ENCODE measurements at regions not wholly inside any gene's neighbourhood (a gene's known extent, or its start where the extent isn't known, plus 50 kb on each side); places are given as distances from the start of the nearest gene placed in this dataset.
"Not testable (repeated sequence)": the region's sequence is repeated elsewhere in the genome, so short reads cannot be mapped to it uniquely, and the experiment has no call there.

DNA sequence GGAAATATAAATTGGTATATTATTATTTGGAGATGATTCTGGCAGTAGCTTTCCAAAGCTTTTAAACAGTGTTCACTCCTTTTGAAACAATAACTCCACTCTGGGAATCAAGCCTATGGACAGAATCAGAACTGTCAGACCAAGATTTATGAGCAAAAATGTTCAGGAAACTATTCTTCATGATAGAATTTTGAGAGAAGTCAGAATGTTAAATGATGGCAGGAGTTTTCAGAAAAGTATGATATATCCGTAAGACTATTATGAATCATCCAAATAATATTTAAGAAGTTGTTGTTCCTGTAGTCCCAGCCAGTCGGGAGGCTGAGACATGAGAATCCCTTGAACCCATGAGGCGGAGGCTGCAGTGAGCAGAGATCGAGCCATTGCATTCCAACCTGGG is 50.5 kb upstream of the ADGRG2 start:
- no peak for DNase-seq

DNA sequence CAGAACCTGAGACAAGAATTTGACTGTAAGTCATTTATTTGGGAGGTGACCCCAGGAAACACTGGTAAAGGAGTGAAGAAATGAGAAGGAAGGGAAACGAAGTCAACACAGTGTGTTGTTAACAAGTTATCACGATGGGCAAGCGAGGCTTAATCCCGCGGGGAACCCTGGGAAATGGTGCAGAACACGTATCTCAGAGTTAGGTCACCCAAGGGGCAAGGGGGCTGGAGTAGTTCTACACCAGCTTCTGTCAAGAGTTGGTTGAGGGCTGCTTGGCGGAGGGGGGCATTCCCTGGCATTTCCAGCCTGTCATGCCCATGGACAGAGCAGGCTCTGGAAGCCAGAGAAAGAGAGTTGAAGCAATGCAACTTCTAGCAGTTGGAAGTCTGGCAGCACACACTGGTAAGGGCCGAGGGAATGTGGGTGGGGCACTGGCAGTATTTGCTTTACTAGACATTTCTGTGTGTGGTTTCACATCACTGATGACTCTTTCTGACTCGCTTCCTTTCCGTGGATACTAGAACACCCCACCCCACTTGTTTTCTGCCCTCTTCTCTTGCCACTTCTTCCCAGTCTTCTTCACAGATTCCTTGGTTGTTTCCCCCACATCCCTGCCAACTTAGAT is 52.2 kb upstream of the ADGRG2 start:
- DNase-seq, result peak; percentile 13

DNA sequence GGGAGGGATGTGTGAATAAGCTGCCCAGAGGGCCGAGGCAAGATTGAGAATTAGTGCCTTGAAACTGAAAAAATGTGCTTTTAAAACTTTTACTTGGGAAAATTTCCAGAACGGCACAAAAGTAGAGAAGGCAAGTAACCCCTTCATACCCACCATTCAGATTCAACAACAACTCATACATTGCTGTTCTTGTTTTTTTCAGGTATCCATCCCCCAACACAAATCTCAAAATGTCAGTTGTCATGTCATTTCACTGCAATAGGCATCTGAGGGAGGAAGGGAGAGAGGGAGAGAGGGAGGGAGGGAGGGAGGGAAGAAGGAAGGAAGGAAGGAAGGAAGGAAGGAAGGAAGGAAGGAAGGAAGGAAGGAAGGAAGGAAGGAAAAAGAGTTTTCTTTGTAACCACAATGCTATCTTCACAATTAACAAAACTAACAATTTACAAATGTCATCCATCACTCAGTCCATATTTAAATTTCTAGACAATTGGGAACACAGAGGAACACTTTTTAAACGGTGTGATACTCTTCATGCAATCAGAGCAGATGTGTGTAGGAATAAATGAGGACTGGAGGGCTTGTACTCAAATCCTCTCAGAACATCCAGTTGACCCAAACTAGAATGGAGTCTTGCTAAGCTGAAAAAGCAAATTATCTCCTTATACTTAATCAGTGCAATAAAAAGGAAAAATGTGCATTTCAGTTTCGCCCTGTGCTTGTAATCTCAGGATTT is 54.8 kb upstream of the ADGRG2 start:
- no peak for DNase-seq

DNA sequence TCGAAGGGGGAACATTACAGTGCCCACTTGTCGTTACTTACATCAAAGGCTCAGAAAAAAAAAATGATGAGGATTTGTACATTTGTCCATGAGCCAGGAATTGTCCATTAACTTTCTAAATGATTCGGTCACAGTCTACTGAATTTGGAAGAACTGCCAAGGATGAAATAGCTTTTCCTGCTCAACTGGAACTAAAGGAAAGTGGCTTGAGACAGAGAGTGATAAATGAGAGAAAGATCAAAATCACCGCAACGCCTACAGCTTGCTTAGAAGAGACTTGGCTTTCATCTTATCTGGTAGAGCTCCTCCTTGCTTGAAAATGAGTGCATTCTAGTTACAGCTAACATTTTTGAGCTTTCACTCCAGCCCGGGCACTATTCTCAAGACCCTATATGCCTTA is 55.5 kb upstream of the ADGRG2 start:
- DNase-seq, result peak; percentile 18

DNA sequence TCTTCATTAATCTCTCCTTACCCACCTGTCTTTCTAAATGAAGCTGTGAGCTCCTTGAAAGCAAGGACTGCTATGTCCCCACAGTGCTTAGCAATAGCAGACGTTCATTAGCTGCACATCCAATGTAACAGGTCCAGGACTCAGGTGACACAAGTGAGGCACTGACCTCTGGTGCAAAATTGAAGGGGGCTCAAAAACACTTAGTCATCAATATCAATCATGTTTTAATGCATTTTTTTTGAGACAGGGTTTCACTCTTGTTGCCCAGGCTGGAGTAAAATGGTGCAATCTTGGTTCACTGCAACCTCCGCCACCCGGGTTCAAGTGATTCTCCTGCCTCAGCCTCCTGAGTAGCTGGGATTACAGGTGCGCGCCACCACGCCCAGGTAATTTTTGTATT is 56.1 kb upstream of the ADGRG2 start:
- DNase-seq, result no peak

DNA sequence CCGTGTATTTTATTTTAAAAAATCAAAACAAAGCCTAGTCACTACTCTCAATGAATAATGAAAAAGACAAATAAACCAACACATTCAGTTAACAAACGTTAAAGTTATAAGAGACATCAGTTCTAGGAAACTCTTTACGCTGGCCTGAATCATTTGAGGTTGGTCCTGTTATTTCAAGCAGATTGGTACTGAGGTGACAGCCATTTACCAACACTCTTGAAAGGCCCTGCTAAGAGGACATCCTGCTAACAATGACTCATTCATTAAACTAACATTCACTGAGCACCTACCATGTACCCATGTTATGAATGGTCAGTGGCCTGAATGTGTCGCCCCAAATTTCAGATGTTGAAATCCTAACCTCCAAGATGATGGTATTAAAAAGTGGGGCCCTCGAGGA is 57.1 kb upstream of the ADGRG2 start:
- DNase-seq, result no peak

DNA sequence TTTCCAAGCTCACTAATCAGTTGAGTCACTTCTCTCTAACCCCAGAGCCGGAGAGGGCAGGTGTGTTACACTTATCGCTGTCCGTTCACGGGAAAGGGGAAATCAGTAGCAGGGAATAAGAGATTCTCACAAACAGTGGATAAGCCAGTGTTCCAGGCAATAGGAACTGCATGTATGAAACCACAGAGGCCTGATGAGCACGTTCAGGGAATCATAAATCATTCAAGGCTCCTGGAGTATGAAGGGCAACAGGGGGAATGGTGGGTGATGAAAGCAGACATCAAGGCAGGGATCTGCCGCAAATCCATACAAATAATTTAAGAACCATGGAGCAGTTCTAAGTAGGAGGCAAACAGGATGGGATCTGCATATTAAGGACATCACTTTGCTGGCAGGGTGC is 59.1 kb upstream of the ADGRG2 start:
- no peak for DNase-seq

DNA sequence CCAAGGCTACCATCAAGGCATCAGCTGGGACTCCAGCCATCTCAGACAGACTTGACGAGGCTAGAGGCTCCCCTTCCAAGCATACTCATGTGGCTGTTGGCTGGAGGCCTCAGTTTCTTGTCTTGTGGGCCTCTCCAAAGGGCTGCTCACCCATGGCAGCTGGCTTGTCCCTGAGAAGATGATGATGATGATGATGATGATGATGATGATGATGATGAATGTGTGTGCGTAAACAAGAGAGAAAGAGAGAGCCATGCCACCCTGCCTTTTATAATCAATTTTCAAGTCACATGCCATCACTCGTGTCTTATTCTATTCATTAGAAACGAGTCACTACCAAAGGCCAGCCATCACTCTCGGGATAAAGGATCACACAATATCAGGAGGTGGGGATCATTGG is 60.5 kb upstream of the ADGRG2 start:
- no peak for DNase-seq

DNA sequence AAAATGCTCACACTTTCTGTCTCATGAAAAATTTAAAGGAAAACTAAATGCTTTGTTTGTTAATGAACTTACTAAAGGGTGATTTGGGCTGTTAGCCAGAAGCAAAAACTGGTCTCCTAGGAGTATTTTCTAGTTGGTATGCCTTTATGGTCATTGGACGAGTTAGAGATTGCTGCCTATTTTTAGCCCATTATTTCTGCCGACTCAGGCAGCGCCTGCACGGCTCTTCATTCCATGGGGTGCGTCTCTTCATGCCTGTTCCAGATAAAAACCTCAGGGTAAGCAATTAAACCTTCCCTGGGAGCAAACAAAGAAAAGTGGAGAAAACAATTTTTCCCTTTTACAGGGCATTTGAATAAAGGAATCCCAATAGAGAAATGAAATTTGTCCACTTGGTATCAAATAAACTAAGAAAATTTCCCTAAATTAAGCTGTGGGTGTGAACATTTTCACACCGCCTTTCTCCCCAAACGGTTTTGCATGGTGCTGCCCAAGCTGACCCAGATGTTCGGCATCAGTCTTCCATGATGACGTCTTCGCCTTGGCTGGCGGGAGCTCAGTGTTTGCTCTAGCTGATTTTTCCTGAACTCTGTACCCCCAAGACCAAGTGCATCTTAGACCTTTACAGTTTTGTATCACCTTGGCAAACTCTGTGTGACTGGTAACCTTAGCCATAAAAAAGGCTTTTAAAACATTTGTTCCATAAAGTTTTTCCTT is 61.7 kb upstream of the ADGRG2 start:
- DNase-seq, result peak; percentile 37

DNA sequence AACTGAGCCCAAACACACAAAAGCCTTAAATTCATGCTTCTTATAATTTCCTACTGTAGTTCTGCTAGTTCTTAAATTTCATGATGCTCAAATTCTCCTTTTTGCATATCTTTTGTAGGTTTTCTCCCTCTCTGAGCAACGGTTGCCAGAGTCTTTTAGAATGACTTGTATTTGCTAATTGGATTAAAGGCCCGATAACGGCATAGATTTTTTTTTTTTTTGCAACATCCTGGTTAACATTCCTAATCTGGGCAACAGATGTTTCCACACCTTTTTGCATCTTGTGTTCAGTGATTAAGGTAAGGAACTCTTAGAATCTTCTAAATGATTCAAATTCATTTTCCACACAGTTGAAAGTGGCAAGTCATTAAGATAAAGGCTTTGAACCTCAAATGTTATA is 66.3 kb upstream of the ADGRG2 start:
- DNase-seq, result no peak

DNA sequence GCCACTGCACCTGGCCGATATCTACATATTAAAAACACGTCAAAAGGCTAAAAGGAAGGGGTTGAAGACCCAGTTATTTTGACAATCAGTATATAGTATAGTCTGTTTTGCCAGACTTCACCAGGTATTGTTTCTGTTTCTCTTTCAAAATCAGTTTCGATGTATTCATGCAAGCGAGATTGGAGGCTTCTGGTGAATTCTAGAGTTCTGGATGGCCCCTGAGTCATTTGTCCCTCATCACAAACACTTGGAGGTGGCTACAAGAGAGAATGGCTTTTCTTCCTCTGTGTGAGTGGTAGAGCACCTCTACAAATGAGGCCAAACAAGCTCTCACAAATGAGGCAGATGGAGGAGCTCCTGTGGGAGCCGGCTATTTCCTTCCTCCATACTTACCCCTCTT is 68.6 kb upstream of the ADGRG2 start:
- no peak for DNase-seq

DNA sequence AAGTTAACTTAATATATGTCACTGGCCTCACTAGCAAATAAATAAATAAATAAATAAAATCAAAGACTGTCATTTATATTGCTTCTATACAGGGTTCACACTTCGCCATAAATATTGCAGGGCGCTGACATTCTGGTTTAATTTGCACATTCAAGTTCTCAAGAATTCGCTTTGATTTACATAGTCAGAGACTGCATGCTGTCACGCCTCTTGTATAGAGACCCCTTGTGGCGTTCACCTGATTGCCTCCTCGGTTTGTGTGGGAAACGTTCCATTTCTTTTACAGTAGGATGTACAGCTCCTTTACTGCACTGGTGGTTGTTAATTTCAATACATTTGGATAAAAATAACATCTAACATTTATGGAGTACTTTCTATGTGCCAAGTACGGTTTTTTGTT is 71.3 kb upstream of the ADGRG2 start:
- no peak for DNase-seq

DNA sequence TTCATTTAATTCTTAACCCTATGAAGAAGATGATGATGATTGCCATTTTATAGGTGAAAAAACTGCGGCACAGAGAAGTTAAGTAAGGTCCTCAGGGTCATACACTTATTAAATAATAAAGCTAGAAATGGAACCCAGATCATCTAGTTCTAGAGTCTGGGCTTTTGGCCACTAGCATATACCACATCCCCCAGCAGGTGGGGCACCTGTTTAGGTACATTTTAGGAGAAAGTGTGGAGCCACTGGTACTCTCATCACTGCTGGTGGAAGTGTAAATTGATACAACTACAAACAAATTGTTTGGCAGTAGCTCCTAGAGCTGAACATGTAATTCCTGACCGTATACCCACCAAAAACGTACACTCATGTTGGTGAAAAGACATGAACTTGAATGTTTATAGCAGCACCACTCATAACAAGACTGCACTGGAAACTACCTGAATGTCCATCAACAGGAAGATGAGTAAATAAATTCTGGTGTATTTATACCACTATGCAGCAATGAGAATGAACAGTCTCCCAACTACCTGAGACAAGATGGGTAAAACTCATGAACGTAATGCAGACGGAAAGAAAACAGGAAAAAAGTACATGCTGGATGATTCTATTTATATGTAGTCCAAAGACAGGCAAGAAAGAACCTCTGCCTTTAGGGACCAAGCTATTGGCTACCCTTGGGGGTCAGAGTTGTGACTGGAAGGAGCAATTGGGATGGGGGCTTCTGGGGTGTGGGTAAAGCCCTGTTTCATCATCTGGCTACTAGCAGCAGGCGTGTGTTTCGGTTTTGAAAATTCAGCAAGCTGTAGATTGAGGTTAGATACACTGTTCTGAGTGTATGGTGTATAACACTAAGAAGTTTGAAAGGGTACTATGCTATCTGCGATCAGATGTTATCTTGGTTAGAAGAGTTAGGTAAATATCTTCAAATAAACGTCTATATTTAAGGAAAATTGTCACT is 72.3 kb upstream of the ADGRG2 start:
- DNase-seq, result no peak

DNA sequence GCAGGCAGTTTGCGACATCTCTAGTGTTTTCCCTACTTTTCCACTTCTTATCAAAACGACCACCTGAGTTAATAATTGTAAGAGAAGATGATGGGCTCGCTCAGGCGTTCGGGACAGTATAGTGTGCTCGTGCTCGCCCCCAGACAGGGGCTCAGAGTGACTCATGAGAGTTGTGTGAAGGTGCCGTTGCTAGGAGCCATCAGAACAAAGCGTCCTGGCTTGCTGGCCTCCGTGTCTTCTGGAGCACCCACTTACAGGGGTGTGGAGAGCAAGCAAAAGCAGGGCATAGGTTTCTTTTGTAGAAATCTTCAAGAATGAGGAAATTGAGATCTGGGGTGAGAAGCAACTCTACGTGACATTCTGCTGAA is 73.0 kb upstream of the ADGRG2 start:
- DNase-seq, result no peak

DNA sequence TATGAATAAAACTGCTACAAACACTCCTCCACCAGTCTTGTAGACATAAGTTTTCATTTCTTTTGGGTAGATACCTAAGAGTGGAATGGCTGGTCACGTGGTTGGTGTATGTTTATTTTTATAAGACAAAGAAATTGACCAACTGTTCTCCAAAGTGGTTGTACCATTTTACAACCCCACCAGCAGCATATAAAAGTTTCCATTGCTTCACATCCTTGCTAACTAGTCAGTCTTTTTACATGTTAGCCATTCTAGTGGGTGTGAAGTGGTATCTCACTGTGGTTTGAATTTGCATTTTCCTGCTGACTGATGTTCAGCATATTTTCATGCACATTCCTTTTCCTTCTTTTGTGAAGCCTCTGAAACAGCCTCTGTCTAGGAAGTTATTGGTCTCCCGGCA is 76.2 kb upstream of the ADGRG2 start:
- DNase-seq, result no peak

DNA sequence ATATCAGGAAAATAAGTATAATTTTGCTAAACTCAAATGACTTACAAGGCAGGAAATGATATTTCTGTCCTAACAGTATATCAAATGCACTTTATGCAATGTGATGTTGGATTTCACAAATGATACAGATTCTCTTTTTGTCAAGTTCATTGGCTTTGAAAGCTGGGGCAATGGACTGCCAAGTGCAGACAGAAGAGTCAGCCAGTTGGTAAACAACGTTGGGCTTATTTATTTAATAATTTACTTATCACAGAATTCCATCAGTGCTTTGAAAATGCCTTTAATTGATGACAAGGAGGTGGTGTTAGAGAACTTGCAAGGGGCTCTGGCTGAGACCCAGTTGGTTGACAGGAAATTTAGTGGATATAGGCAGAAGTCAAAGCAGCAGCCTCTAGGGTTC is 79.9 kb upstream of the ADGRG2 start:
- no peak for DNase-seq

DNA sequence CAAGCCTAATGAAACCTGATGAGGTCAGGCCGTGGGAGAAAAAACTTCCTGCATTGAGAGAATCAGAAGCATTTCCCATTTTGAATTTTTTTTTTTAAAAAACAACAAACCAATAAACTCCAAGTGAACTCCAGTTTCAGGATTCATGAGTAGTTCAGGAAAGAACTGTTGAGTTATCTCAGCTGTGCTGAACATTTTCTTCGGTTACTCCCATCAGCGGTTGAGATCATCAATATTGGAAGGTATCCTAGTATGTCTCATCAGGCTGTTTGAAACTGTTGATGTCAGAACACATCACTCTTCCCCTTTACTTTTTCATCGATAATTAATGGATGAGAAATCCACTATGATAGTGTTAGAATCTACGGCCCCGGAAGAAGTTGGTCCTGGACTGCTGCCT is 82.4 kb upstream of the ADGRG2 start:
- DNase-seq, result no peak

DNA sequence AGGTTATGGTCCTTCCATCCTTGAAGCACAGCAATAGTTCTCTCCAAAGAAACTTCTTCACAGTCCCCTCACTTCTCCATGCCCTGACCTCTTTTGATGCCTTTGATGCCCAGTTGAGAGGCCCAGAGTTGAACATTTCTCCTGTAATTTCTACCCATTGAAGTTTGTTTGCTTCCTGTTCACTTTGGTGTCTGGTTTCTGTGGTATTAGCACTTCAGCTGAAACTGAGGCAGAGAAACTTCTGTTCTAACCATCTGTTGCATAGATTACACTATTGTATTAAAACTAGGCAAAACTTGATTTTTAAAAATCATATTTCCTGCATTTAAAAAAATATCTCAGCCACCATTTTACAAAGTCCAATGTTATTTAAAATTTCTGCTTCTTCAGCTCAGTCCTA is 89.8 kb upstream of the ADGRG2 start:
- no peak for DNase-seq

DNA sequence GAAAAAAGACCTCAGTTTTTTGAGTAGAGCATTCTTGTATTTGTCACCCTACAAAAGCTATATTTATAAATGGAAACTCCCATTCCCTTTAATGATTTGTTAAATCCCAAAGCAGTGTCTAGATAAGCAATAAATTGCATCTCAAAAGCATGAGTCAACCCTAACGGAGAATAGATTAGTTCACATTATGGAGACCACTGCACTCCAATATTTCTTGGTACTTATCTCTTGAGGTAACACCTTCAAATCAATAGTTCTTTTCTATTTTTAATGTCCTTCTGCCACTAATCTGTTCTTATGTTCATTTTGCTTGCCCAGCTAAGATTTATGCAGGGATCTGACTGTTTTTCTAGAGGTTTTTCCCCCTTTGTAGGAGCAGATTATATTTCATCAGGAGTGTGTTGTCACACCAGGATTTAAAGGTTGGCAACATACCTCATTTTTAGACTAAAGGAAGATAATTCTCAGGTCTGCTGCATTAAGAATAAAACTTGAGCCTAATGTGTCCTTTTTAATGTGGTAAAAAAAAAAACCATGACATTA is 91.4 kb upstream of the ADGRG2 start:
- DNase-seq, result no peak

DNA sequence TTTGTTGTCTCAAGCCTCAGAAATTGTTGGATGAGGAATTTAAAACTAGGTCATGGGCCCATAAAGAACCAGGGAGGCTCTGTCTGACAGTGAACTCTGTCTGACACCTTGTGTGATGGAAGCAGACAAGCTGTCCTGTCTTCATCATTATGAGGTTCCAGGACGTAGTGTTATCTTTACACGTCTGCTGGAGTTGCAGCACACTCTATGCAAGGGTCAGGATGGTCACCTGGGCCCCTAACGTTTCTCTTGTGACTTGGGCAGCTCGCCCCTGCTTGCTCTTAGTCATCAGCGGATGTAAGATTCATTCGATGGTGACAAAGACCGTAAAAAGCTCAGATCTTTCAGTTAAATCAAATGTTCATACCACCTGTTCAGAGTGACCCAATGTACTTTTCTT is 92.0 kb upstream of the ADGRG2 start:
- DNase-seq, result no peak

DNA sequence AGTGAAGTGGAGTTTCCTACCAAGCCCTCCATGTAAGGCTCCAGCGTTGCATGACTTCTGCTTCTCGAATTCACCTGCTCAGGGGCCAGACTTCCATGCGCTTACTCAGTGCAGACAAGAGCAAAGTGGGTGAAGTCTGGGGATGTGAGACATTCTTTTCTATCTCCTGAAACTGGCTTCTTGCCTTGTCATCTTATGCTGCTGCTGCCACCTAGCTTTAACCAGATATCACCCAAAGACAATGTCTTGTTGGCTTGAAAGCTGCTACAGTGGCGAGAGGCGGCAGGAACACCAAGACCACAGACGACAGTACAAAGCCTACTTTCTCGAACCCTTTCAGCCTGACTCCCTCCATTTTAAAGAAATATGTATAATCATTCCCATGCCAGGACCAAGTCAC is 103.6 kb upstream of the ADGRG2 start:
- DNase-seq, result peak; percentile 18

DNA sequence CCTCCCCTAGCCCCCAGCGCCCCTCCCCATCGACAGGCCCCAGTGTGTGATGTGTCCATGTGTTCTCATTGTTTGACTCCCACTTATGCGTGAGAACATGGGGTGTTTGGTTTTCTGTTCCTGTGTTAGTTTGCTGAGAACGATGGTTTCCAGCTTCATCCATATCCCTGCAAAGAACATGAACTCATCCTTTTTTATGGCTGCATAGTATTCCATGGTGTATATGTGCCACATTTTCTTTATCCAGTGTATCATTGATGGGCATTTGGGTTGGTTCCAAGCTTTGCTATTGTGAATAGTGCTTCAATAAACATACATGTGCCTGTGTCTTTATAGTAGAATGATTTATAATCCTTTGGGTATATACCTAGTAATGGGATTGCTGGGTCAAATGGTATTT is 107.6 kb upstream of the ADGRG2 start:
- DNase-seq, result not testable (repeated sequence)

Measured in tongue (tissue), 1 donor.